GM10266 (cell line): ENCODE measurements at regions not wholly inside any gene's neighbourhood (a gene's known extent, or its start where the extent isn't known, plus 50 kb on each side); places are given as distances from the start of the nearest gene placed in this dataset.
"Not testable (repeated sequence)": the region's sequence is repeated elsewhere in the genome, so short reads cannot be mapped to it uniquely, and the experiment has no call there.

Experiments used
- DNase-seq: peaks from one replicate; pipeline ENCODE4 v3.0.0; 2012; ENCODE audit errors: extremely low spot score
- TF ChIP-seq, protein P1 (sequence below): IDR thresholded peaks from 2 replicates; pipeline ENCODE4 v1.5.1; 2012; ENCODE audit warnings: mild to moderate bottlenecking, low read depth; ENCODE audit not compliant: control insufficient read depth, insufficient read depth; ENCODE audit errors: missing control alignments

DNA sequence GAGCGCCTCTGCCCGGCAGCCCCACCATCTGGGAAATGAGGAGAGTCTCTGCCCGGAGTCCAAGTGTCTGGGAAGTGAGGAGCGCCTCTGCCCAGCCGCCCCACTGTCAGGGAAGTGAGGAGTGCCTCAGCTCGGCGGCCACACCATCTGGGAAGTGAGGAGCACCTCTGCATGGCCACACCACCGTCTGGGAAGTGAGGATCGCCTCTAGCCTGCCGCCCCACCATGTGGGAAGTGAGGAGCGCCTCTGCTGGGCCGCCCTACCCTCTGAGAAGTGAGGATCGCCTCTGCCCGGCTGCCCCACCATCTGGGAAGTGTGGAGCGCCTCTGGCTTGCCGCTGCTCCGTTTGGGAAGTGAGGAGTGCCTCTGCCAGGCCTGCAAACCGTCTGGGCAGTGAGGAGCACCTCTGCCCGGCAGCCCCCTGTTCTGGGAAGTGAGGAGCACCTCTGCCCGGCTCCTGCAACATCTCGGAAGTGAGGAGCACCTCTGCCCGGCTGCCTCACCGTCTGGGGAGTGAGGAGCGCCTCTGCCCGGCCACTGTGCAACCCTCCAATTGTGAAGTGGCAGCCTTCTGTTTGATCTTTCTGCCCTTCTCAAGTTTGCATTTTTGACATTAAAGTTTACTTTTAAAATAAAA, 60.8 kb upstream of the CEACAM21 start:
- no peak for DNase-seq
- TF ChIP-seq, protein P1, sequence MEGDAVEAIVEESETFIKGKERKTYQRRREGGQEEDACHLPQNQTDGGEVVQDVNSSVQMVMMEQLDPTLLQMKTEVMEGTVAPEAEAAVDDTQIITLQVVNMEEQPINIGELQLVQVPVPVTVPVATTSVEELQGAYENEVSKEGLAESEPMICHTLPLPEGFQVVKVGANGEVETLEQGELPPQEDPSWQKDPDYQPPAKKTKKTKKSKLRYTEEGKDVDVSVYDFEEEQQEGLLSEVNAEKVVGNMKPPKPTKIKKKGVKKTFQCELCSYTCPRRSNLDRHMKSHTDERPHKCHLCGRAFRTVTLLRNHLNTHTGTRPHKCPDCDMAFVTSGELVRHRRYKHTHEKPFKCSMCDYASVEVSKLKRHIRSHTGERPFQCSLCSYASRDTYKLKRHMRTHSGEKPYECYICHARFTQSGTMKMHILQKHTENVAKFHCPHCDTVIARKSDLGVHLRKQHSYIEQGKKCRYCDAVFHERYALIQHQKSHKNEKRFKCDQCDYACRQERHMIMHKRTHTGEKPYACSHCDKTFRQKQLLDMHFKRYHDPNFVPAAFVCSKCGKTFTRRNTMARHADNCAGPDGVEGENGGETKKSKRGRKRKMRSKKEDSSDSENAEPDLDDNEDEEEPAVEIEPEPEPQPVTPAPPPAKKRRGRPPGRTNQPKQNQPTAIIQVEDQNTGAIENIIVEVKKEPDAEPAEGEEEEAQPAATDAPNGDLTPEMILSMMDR = no peak

DNA sequence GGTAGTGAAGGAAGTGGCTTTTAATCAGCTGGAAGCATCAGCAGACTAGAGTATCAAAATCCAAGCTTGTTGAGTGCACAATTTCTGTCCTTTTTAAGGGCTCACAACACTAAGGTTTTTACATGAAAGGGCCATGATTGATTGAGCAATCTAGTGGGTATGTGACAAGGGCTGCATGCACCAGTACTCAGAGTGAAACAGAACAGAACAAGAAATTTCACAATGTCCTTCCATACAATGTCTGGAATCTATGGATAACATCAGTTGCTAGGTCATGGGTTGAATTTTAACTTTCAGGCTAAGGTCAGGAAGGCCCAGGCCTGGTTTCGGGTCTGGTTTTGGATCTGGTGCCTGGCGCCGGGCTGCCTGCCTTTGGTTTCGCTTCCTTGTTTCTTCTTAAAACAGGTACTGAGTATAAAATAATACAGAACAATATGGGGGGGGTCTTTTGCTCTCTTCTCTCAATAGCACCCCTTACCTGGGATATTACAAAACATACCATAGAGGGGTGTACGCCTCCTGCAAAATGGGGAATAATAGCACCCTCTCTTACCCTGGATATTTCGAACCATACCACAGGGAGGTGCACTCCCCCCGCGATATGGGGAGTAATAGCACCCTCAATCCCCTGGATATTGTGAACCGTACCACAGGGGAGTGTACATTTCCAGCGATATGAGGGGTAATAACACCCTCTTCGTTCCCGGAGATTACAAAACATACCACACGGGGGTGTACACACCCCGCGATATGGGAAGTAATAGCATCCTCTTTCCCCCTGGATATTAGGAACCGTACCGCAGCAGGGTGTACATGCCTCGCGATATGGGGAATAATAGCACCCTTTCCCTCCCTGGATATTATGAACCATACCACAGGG, 59.4 kb upstream of the CEACAM21 start:
- TF ChIP-seq, protein P1 = peak; percentile 30
- not testable (repeated sequence) for DNase-seq

DNA sequence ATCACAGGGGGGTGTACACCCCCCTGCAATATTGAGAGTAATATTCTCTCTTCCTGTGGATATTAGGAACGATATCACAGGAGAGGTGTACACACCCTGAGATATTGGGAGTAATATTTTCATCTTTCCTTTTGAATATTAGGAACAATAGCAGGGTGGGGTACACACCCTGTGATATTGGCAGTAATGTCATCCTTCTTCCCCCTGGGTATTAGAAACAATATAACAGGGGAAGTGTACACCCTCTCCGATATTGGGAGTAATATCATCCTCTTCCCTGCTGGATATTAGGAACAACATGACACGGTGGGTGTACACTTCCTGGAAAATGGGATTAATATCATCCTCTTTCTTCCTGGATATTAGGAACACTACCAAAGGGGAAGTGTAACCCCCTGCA, 57.8 kb upstream of the CEACAM21 start:
- TF ChIP-seq, protein P1 = no peak

DNA sequence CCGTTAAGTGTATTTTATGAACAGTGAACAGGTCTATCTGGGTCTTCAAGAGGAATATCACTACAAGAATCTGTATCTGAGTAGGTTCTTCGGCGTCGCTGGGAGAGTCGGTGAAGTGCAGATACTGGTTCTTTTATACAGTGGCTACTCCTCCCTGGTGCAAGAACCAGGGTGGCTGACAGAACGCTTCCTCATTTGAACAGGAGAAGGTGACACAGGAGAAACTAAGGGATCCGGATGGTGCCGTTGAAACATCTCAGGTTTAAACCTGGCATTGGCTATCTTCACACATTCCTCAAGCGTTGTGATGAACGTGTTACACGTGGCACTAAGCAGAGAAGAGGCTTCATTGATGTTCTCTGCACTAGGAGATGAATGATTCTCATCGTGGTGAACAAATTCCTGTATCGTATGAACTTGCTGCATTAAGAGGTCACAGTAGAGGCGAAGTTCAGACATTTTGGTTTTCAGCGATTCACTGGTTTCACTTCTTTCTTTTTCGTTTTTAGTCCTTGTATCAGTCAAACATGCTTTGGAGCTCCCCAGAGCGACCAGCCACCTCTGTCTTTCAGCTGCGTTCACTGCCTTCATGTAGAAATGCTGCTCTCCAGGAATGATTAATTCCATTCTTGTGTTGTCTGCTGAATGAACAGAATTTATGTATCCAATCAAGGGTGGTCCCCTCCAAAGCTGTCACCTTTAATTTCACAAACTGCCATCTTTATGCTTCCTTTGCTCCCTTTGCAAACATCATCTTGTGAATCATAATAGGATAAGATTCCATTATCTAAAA, 54.6 kb upstream of the CEACAM21 start:
- DNase-seq = not testable (repeated sequence)

More for the DNA sequence above, 57.8 kb upstream of the CEACAM21 start:
- no peak for DNase-seq

DNA sequence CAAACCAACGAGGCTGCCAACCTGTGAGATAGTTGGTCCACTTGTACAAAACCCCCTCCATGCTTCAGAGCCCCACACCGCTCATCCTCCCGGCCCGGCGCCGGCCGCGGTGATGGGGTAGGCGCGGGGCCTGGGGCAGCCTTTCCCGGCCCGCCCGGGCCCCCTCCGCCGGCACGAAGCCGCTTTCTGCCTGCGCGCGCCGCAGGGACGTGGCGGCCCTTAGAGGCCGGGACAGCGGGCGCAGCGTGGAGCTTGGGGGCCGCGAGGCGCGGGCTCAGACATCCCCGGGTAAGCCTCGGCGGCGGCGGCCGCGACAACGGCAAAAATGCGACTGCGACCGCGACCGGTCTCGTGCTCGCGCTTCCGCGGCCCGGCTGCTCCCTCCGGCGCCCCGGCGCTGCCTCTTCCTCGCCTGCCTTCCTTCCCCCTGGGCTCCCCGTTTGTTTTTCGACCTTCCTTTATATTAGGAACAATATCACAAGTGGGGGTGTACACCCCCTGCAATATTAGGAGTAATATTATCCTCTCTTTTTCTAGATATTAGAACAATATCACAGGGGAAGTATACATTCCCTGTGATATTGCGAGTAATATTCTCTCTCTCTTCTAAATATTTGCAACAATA, 53.9 kb upstream of the CEACAM21 start:
- DNase-seq = no peak
- TF ChIP-seq, protein P1 = no peak

DNA sequence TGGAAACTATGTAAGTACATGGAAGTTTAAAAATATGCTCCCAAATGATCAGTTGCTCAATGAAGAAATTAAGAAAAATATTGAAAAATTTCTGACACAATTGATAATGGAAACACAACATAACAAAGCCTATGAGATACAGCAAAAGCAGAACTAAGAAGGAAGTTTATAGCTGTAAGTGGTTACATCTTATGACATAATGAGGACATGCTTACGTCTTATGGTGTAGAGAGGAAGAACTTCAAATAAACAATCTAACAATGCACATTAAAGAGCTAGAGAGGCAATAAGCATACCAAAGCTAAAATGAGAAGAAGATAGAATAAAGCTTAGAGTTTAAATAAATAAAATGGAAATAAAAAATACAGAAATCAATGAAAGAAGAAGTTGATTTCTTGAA, 50.0 kb upstream of the CEACAM21 start:
- TF ChIP-seq, protein P1 = no peak

More for the DNA sequence above, 50.0 kb upstream of the CEACAM21 start:
- DNase-seq = no peak
